H1 (cell line): ENCODE measurements at regions not wholly inside any gene's neighbourhood (a gene's known extent, or its start where the extent isn't known, plus 50 kb on each side); places are given as distances from the start of the nearest gene placed in this dataset.

Experiments used
- CTCF ChIA-PET: fragments of 300-600 bp; sonication (Branson Sonifier 250); formaldehyde crosslinking; loops from one replicate; lab custom pipeline; 2021; ENCODE audit not compliant: partially characterized antibody; lab: Charles Lee
- POLR2A ChIA-PET: fragments of 300-600 bp; sonication (Branson Sonifier 250); formaldehyde crosslinking; loops from one replicate; lab custom pipeline; 2021; ENCODE audit warnings: inconsistent platforms; ENCODE audit not compliant: partially characterized antibody; lab: Charles Lee
- DNase-seq, 2 experiments: peaks; one replicate each; pipeline versions ENCODE4 v3.0.0 to v3.0.0-alpha.2; 2010 to 2022; ENCODE audit warnings: low spot score in 2 of 2, low read depth in 1 of 2, mixed read lengths in 1 of 2
- FAIRE-seq: peaks from 2 replicates; lab custom pipeline; 2011; peaks lifted over from hg19 to GRCh38; lab: Jason Lieb, UNC
- H2AFZ ChIP-seq: 2 replicates; pipeline ENCODE4 v1.8.1; 2012; ENCODE audit warnings: low read length, inconsistent platforms
- H2AK5ac ChIP-seq: 2 replicates; pipeline ENCODE4 v1.6.1; 2013; ENCODE audit warnings: low read depth, low read length
- H2BK120ac ChIP-seq: replicated peaks from 2 replicates; pipeline ENCODE3; 2013; ENCODE audit warnings: low read depth, low read length, inconsistent platforms
- H2BK12ac ChIP-seq: 2 replicates; pipeline ENCODE4 v1.6.1; 2013; ENCODE audit warnings: low read depth, low read length
- H2BK15ac ChIP-seq: 2 replicates; pipeline ENCODE4 v1.6.1; 2013; ENCODE audit warnings: low read length
- H2BK20ac ChIP-seq: 2 replicates; pipeline ENCODE4 v1.6.1; 2013; ENCODE audit warnings: low read length
- H2BK5ac ChIP-seq: 2 replicates; pipeline ENCODE4 v1.6.1; 2013; ENCODE audit warnings: low read depth, low read length
- H3K14ac ChIP-seq: 2 replicates; pipeline ENCODE4 v1.6.1; 2013; ENCODE audit warnings: inconsistent platforms; ENCODE audit not compliant: insufficient read length
- H3K18ac ChIP-seq: 2 replicates; pipeline ENCODE4 v1.6.1; 2013; ENCODE audit warnings: low read length; ENCODE audit errors: extremely low read depth
- H3K23ac ChIP-seq: 2 replicates; pipeline ENCODE4 v1.6.1; 2013; ENCODE audit warnings: inconsistent platforms; ENCODE audit not compliant: insufficient read length
- H3K23me2 ChIP-seq: 2 replicates; pipeline ENCODE4 v1.6.1; 2013; ENCODE audit warnings: low read depth, low read length
- H3K27ac ChIP-seq: 2 replicates; pipeline ENCODE4 v1.6.1; 2011; ENCODE audit warnings: low read depth, low read length, inconsistent platforms
- H3K27me3 ChIP-seq, 4 experiments: replicated peaks in 1 of 4; 1 replicate in 1 of 4; 2 replicates in 3 of 4; pipeline versions ENCODE4 v1.6.1 to v1.8.1; 2011 to 2013; ENCODE audit warnings: low read length in 3 of 4, mild to moderate bottlenecking in 3 of 4, inconsistent platforms in 2 of 4, mixed read lengths in 2 of 4, moderate library complexity in 1 of 4; ENCODE audit not compliant: control insufficient read depth in 3 of 4, insufficient read depth in 3 of 4; ENCODE audit errors: extremely low read depth in 1 of 4
- H3K36me3 ChIP-seq, 4 experiments: 2 replicates each; pipeline versions ENCODE4 v1.6.1 to v1.8.1; 2011 to 2013; ENCODE audit warnings: mild to moderate bottlenecking in 4 of 4, low read length in 3 of 4, moderate library complexity in 2 of 4, control low read depth in 1 of 4, inconsistent platforms in 1 of 4; ENCODE audit not compliant: insufficient read depth in 4 of 4, control insufficient read depth in 2 of 4
- H3K4ac ChIP-seq: replicated peaks from 2 replicates; pipeline ENCODE3; 2013; ENCODE audit warnings: low read length, low read depth, mixed read lengths, inconsistent platforms; ENCODE audit not compliant: insufficient read length
- H3K4me1 ChIP-seq, 4 experiments: replicated peaks in 1 of 4; 1 replicate in 1 of 4; 2 replicates in 3 of 4; pipeline versions ENCODE4 v1.6.1 to v1.8.1; 2011 to 2013; ENCODE audit warnings: low read length in 3 of 4, inconsistent platforms in 2 of 4, mixed read lengths in 1 of 4; ENCODE audit not compliant: insufficient read depth in 4 of 4, control insufficient read depth in 3 of 4
- H3K4me2 ChIP-seq, 2 experiments: 2 replicates each; pipeline versions ENCODE4 v1.6.1 to v1.8.1; 2011 to 2013; ENCODE audit warnings: low read depth in 2 of 2, low read length in 2 of 2, control low read depth in 1 of 2, inconsistent platforms in 1 of 2, mild to moderate bottlenecking in 1 of 2; ENCODE audit not compliant: insufficient read depth in 1 of 2
- H3K4me3 ChIP-seq, 4 experiments: fragments of 200-600, 300-600 bp in 1 of 4; sonication (generic), shearing (Covaris generic), sonication (Bioruptor Twin) in 1 of 4; 2 replicates each; pipeline versions ENCODE4 v1.5.1 to v1.8.1; 2011 to 2016; ENCODE audit warnings: low read length in 4 of 4, low read depth in 3 of 4, control low read depth in 2 of 4, inconsistent platforms in 2 of 4, mild to moderate bottlenecking in 2 of 4, mixed read lengths in 1 of 4, moderate library complexity in 1 of 4; ENCODE audit not compliant: insufficient read depth in 2 of 4; ENCODE audit errors: extremely low read depth in 1 of 4
- H3K56ac ChIP-seq: replicated peaks from 2 replicates; pipeline ENCODE3; 2013; ENCODE audit warnings: low read depth, mild to moderate bottlenecking, mixed read lengths, low read length, inconsistent platforms; ENCODE audit not compliant: insufficient read length
- H3K79me1 ChIP-seq: 2 replicates; pipeline ENCODE4 v1.6.1; 2013; ENCODE audit warnings: low read depth, low read length, control low read depth
- H3K79me2 ChIP-seq, 2 experiments: 2 replicates each; pipeline versions ENCODE4 v1.6.1 to v1.8.1; 2012 to 2013; ENCODE audit warnings: low read length in 2 of 2, mild to moderate bottlenecking in 2 of 2, inconsistent platforms in 1 of 2; ENCODE audit not compliant: insufficient read depth in 2 of 2, control insufficient read depth in 1 of 2
- H3K9ac ChIP-seq, 4 experiments: replicated peaks in 1 of 4; 1 replicate in 1 of 4; 2 replicates in 3 of 4; pipeline versions ENCODE4 v1.6.1 to v1.8.1; 2011 to 2013; ENCODE audit warnings: low read depth in 3 of 4, low read length in 3 of 4, control low read depth in 2 of 4, mild to moderate bottlenecking in 2 of 4, moderate library complexity in 2 of 4, inconsistent platforms in 1 of 4; ENCODE audit errors: extremely low read depth in 1 of 4
- H3K9me3 ChIP-seq, 2 experiments: 2 replicates each; pipeline versions ENCODE4 v1.6.1 to v1.8.1; 2012 to 2013; ENCODE audit warnings: mild to moderate bottlenecking in 2 of 2, moderate library complexity in 2 of 2, control low read depth in 1 of 2, inconsistent platforms in 1 of 2, low read depth in 1 of 2, low read length in 1 of 2, mixed read lengths in 1 of 2; ENCODE audit not compliant: insufficient read depth in 2 of 2
- H4K20me1 ChIP-seq, 2 experiments: replicated peaks in 1 of 2; 2 replicates each; pipeline versions ENCODE3 to v1.8.1; 2011 to 2013; ENCODE audit warnings: inconsistent platforms in 2 of 2, low read length in 2 of 2, mild to moderate bottlenecking in 1 of 2; ENCODE audit not compliant: insufficient read depth in 2 of 2, control insufficient read depth in 1 of 2
- H4K5ac ChIP-seq: 2 replicates; pipeline ENCODE4 v1.6.1; 2013; ENCODE audit warnings: low read length, low read depth, mixed read lengths, inconsistent platforms; ENCODE audit not compliant: insufficient read length
- H4K8ac ChIP-seq: 2 replicates; pipeline ENCODE4 v1.8.0; 2013; ENCODE audit warnings: mild to moderate bottlenecking, moderate library complexity, low read length, inconsistent platforms; ENCODE audit not compliant: insufficient read depth; ENCODE audit errors: extremely low read depth
- H4K91ac ChIP-seq: replicated peaks from 2 replicates; pipeline ENCODE3; 2013; ENCODE audit warnings: low read length, mixed read lengths, inconsistent platforms; ENCODE audit not compliant: insufficient read length
- CBX8 ChIP-seq: fragments of 300-800, 300-1000 bp; sonication (generic); IDR thresholded peaks from 2 replicates; pipeline ENCODE4 v1.7.1; 2016; ENCODE audit warnings: low read depth, low read length, borderline replicate concordance
- EP300 ChIP-seq, 2 experiments: IDR thresholded peaks; 1 replicate in 1 of 2; 2 replicates in 1 of 2; pipeline ENCODE4 v1.6.1; 2011 to 2012; ENCODE audit warnings: low read depth in 2 of 2, low read length in 2 of 2, mild to moderate bottlenecking in 2 of 2, borderline replicate concordance in 1 of 2, inconsistent platforms in 1 of 2, moderate library complexity in 1 of 2
- MAX ChIP-seq: IDR thresholded peaks from 2 replicates; pipeline ENCODE4 v1.6.1; 2012; ENCODE audit warnings: inconsistent platforms
- RNF2 ChIP-seq: fragments of 200-900, 300-1000 bp; sonication (generic); IDR thresholded peaks from 2 replicates; pipeline ENCODE4 v1.7.1; 2016; ENCODE audit warnings: borderline replicate concordance, low read depth, mild to moderate bottlenecking, antibody characterized with exemption, low read length; ENCODE audit not compliant: poor library complexity, severe bottlenecking; ENCODE audit errors: missing control alignments
- SIX5 ChIP-seq: IDR thresholded peaks from 2 replicates; pipeline ENCODE4 v1.6.1; 2011; ENCODE audit warnings: mild to moderate bottlenecking, low read depth, low read length
- SP2 ChIP-seq: IDR thresholded peaks from 2 replicates; pipeline ENCODE4 v1.6.1; 2012; ENCODE audit warnings: mild to moderate bottlenecking, low read length, inconsistent platforms
- YY1 ChIP-seq: IDR thresholded peaks from 2 replicates; pipeline ENCODE4 v1.6.1; 2011; ENCODE audit warnings: low read depth, mild to moderate bottlenecking, low read length
- WGBS, 2 experiments: shearing (Covaris generic) in 1 of 2; methylation state at CpG; one replicate each; pipeline versions ENCODE4 v1.1.6 to v1.1.7; 2013 to 2015; ENCODE audit warnings: low lambda C conversion rate in 2 of 2, mixed read lengths in 2 of 2, inconsistent platforms in 1 of 2, low coverage in 1 of 2, missing lambda C conversion rate in 1 of 2; ENCODE audit not compliant: insufficient replicate concordance in 2 of 2, insufficient coverage in 1 of 2, insufficient read length in 1 of 2; ENCODE audit errors: extremely low coverage in 1 of 2, missing lambda C conversion rate in 1 of 2; 5-methylcytosine and 5-hydroxymethylcytosine counted together

- H3K27me3 ChIP-seq = no peaks in the 10 kb centered on the region
- no peaks in the 10 kb centered on the region for H4K20me1 ChIP-seq
- no peak overlapping the region for H2BK120ac ChIP-seq
- no peak overlapping the region for H3K14ac ChIP-seq
- H3K9ac ChIP-seq = no peak overlapping the region
- H3K36me3 ChIP-seq = no peaks in the 10 kb centered on the region
- no peak overlapping the region for H3K4ac ChIP-seq
- no peak overlapping the region for H4K91ac ChIP-seq
- no peaks in the 10 kb centered on the region for H3K9me3 ChIP-seq
- H2BK5ac ChIP-seq = no peak overlapping the region
- no peak overlapping the region for H2AFZ ChIP-seq
- CTCF ChIA-PET = no interaction called here
- H3K27ac ChIP-seq = no peak overlapping the region
- no peak for TF ChIP-seq SIX5
- no peak for TF ChIP-seq SP2
- TF ChIP-seq RNF2 = no peak
- TF ChIP-seq MAX = no peak
- no peak for TF ChIP-seq CBX8
- no peak for TF ChIP-seq YY1
- no peak for TF ChIP-seq EP300 (IDR thresholded peaks at IDR 0.05; ENCODE audit: borderline replicate concordance in 1 of 2, low read depth in 2 of 2, low read length in 2 of 2)
- H3K23me2 ChIP-seq = no peaks in the 10 kb centered on the region
- no peak overlapping the region for H3K23ac ChIP-seq
- FAIRE-seq = no peak
- POLR2A ChIA-PET = no interaction called here
- H2BK20ac ChIP-seq = no peak overlapping the region
- DNase-seq = no peak
- H2BK12ac ChIP-seq = no peak overlapping the region
- no peak overlapping the region for H4K8ac ChIP-seq
- no peak overlapping the region for H2BK15ac ChIP-seq
- H3K18ac ChIP-seq = no peak overlapping the region
- H3K4me1 ChIP-seq = no peaks in the 10 kb centered on the region
- H3K4me2 ChIP-seq = no peak overlapping the region
- 88% methylated on average over 4 of the region's 4 CpGs; no CpG with 5 or more reads in 1 of the 2 experiments for WGBS, 2 experiments
- no peak overlapping the region for H4K5ac ChIP-seq
- H3K79me2 ChIP-seq = no peaks in the 10 kb centered on the region
- no peak overlapping the region for H3K4me3 ChIP-seq
- no peaks in the 10 kb centered on the region for H3K79me1 ChIP-seq
- no peak overlapping the region for H3K56ac ChIP-seq
- H2AK5ac ChIP-seq = no peak overlapping the region
Measured at GRCh38 chr16:26736084-26736483, 330.6 kb upstream of the C16orf82 start.
